ENCODE measurements at regions not wholly inside any gene's neighbourhood (a gene's known extent, or its start where the extent isn't known, plus 50 kb on each side); places are given as distances from the start of the nearest gene placed in this dataset.

DNA sequence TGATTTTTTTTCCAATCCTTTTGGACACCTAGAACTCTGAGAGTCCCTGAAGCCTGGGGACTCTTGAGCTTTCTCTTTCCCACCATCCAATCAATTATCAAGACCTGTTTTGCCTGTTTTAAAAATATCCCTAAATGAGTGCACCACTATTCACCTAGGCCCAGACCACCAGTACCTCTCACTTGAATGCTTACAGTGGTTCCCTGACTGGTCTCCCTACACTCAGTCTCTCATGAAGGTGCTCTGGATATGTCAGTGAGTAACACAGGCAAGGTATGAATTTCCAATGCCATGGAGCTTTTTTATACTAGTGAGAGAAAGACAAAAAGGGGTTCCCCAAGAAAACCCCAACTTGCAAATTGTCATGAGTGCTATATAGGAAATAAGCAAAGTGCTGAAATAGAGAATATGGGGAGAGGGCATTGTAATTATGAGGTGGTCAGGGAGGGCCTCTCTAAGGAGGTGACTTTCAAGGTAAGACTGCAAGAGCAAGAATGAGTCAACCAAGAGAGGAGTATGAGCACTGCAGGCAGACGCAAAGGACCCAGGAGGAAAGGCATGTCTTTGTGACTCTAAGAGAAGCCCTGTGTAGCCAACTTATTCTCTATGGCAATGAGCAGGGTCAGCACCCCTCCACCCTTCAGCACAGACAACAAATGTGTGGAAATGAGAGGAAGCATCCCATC is 85.3 kb upstream of the MBIP start:
- H3K9me3 ChIP-seq (ENCODE audit: control insufficient read depth, low read depth, low read length) = no peaks in the 10 kb centered on the region
- H4K91ac ChIP-seq (ENCODE audit: insufficient read length, low read depth, low read length) = no peak overlapping the region

More for the DNA sequence above, 85.3 kb upstream of the MBIP start:
- H3K27me3 Mint-ChIP-seq (ENCODE audit: low read depth) = peaks cover 1% of the 10 kb centered on the region
- Histone ChIP-seq H3K79me2 (ENCODE audit: insufficient read depth, low read length) (no peaks in the 10 kb centered on the region), H4K5ac (ENCODE audit: insufficient read length, low read depth, low read length) (no peak overlapping the region), H2BK5ac (ENCODE audit: insufficient read length, low read length) (no peak overlapping the region), H3K56ac (ENCODE audit: insufficient read length, low read depth, low read length) (no peak overlapping the region), H2AK5ac (ENCODE audit: insufficient read length, low read length) (no peak overlapping the region), H3K79me1 (ENCODE audit: insufficient read depth, low read depth, low read length, poor library complexity, severe bottlenecking) (no peaks in the 10 kb centered on the region), H4K8ac (replicated peaks; ENCODE audit: insufficient read length, low read depth, low read length) (no peak overlapping the region), H3K27ac (ENCODE audit: insufficient read length, low read depth, low read length) (no peak overlapping the region), H3K18ac (ENCODE audit: insufficient read length, low read depth, low read length) (no peak overlapping the region), H3K9ac (ENCODE audit: extremely low read depth, insufficient read length, low read length) (no peak overlapping the region), H2BK20ac (ENCODE audit: low read depth, low read length, poor library complexity, severe bottlenecking) (no peak overlapping the region), H3K23ac (ENCODE audit: insufficient read length, low read depth, low read length) (no peak overlapping the region), H2BK12ac (ENCODE audit: insufficient read length, low read depth, low read length) (no peak overlapping the region), H2BK120ac (ENCODE audit: low read depth, low read length, poor library complexity, severe bottlenecking) (no peak overlapping the region), H3K27me3 (ENCODE audit: insufficient read depth, low read length) (no peaks in the 10 kb centered on the region), H2BK15ac (ENCODE audit: low read depth, low read length) (no peak overlapping the region), H3K14ac (ENCODE audit: insufficient read depth, low read length) (no peak overlapping the region), H4K20me1 (ENCODE audit: control insufficient read depth, insufficient read depth, insufficient read length) (no peaks in the 10 kb centered on the region), H2AFZ (ENCODE audit: low read length) (no peak overlapping the region), H3K4me2 (ENCODE audit: insufficient read depth, insufficient read length, low read length) (no peak overlapping the region), H3T11ph (ENCODE audit: low read length) (no peak overlapping the region), H3K4ac (ENCODE audit: low read depth, low read length) (no peak overlapping the region), H3K23me2 (ENCODE audit: insufficient read length, low read depth, low read length, poor library complexity, severe bottlenecking) (no peaks in the 10 kb centered on the region), H3K4me1 (ENCODE audit: insufficient read depth, low read length) (no peaks in the 10 kb centered on the region; the same call in 1 of the 2 replicates)
- no peak overlapping the region for H3K4me3 Mint-ChIP-seq
- H3K27ac Mint-ChIP-seq = 0 out of 7 replicates have a peak overlapping the region, but pooled peaks of 1 of the 3 experiments have one; percentile 24
- TF ChIP-seq, protein P1, sequence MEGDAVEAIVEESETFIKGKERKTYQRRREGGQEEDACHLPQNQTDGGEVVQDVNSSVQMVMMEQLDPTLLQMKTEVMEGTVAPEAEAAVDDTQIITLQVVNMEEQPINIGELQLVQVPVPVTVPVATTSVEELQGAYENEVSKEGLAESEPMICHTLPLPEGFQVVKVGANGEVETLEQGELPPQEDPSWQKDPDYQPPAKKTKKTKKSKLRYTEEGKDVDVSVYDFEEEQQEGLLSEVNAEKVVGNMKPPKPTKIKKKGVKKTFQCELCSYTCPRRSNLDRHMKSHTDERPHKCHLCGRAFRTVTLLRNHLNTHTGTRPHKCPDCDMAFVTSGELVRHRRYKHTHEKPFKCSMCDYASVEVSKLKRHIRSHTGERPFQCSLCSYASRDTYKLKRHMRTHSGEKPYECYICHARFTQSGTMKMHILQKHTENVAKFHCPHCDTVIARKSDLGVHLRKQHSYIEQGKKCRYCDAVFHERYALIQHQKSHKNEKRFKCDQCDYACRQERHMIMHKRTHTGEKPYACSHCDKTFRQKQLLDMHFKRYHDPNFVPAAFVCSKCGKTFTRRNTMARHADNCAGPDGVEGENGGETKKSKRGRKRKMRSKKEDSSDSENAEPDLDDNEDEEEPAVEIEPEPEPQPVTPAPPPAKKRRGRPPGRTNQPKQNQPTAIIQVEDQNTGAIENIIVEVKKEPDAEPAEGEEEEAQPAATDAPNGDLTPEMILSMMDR (conservative IDR thresholded peaks at IDR 0.05) = no peak
- H3K9me3 Mint-ChIP-seq = peaks cover 7 to 8% of the 10 kb centered on the region in 2 experiments
- no peak for DNase-seq
- peaks cover 0 to 9% of the 10 kb centered on the region in 2 experiments; a peak in 3 of 4 replicates for H3K4me1 Mint-ChIP-seq
- WGBS (ENCODE audit: extremely low coverage, insufficient read length, low lambda C conversion rate) = no CpG with 5 or more reads among the region's 1 CpG
- peaks cover 0 to 4% (median 3%) of the 10 kb centered on the region in 3 experiments; a peak in 5 of 7 replicates for H3K36me3 Mint-ChIP-seq (ENCODE audit: insufficient read depth in 1 of 3, low read depth in 3 of 3)
